ENCODE measurements at regions not wholly inside any gene's neighbourhood (a gene's known extent, or its start where the extent isn't known, plus 50 kb on each side); places are given as distances from the start of the nearest gene placed in this dataset.
"Not testable (repeated sequence)": the region's sequence is repeated elsewhere in the genome, so short reads cannot be mapped to it uniquely, and the experiment has no call there.

DNA sequence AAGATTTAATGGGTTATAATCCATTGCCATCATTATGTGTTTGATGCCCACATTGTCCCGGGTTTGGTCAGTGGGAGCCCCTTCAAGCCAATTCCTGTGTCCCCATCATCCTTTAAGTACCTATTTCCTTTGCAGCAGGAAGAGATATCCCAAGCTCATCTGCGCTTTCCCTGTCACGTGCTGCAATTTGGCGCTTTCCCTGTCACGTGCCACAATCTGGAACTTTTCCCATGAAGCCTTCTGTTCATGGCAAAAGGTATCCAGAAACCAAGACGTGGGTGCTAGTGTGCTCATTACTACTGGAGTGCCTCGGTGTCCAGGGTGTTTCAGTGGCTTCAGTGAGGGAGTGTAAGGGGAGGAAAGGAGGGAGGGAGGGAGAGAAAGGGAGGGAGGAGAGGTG, 168.5 kb downstream of the NPIPB11 start:
- WGBS, 2 donors, result 62 to 69% methylated on average over 7 of the region's 7 CpGs
- Histone ChIP-seq H3K4me1 (no peaks in the 10 kb centered on the region), H3K36me3 (replicated peaks in 1 of 2; ENCODE audit: insufficient read depth in 1 of 2, low read depth in 2 of 2) (no peaks in the 10 kb centered on the region), H3K4me3 (no peak overlapping the region), H3K9me3 (no peaks in the 10 kb centered on the region), H3K27ac (no peak overlapping the region), H3K27me3 (no peaks in the 10 kb centered on the region)
- no peak for ATAC-seq
- DNase-seq, result no peak
- TF ChIP-seq, protein P1, sequence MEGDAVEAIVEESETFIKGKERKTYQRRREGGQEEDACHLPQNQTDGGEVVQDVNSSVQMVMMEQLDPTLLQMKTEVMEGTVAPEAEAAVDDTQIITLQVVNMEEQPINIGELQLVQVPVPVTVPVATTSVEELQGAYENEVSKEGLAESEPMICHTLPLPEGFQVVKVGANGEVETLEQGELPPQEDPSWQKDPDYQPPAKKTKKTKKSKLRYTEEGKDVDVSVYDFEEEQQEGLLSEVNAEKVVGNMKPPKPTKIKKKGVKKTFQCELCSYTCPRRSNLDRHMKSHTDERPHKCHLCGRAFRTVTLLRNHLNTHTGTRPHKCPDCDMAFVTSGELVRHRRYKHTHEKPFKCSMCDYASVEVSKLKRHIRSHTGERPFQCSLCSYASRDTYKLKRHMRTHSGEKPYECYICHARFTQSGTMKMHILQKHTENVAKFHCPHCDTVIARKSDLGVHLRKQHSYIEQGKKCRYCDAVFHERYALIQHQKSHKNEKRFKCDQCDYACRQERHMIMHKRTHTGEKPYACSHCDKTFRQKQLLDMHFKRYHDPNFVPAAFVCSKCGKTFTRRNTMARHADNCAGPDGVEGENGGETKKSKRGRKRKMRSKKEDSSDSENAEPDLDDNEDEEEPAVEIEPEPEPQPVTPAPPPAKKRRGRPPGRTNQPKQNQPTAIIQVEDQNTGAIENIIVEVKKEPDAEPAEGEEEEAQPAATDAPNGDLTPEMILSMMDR (IDR thresholded peaks at IDR 0.05), result no peak
- no peak for TF ChIP-seq POLR2A (IDR thresholded peaks at IDR 0.05)
- intact Hi-C loops (cut with DNase I), result loop anchor here (10.0 kb wide), 1 partner anchor 77 kb away; no protein-coding TSS in a partner anchor

GRCh38 chr16:29237495-29237894, 169.0 kb downstream of the NPIPB11 start:
- intact Hi-C loops (cut with DNase I), result loop anchor here (10.0 kb wide), 1 partner anchor 77 kb away; no protein-coding TSS in a partner anchor
- not testable (repeated sequence) for H3K27ac ChIP-seq; H3K4me1 ChIP-seq; ATAC-seq; H3K36me3 ChIP-seq (replicated peaks in 1 of 2; ENCODE audit: insufficient read depth in 1 of 2, low read depth in 2 of 2); DNase-seq; H3K27me3 ChIP-seq; H3K4me3 ChIP-seq; H3K9me3 ChIP-seq
- 87 to 88% methylated on average over 15 of the region's 15 CpGs for WGBS, 2 donors

DNA sequence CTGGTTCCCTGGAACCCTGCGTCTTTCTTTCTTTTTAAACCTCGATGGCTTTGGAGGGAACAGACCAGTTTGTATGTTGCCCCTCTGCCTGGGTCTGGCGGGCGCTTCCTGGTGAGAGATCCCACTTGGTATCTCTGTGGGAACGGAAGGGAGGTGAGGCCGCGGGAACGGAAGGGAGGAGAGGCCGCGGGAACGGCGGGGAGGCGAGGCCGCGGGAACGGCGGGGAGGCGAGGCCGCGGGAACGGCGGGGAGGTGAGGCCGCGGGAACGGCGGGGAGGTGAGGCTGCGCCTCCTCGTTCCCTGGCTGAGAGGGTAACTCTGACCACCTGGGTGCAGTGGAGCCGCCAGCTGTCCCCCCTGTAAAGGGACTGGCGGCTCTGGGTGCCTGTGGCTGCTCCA, 169.5 kb downstream of the NPIPB11 start:
- DNase-seq, result not testable (repeated sequence)

DNA sequence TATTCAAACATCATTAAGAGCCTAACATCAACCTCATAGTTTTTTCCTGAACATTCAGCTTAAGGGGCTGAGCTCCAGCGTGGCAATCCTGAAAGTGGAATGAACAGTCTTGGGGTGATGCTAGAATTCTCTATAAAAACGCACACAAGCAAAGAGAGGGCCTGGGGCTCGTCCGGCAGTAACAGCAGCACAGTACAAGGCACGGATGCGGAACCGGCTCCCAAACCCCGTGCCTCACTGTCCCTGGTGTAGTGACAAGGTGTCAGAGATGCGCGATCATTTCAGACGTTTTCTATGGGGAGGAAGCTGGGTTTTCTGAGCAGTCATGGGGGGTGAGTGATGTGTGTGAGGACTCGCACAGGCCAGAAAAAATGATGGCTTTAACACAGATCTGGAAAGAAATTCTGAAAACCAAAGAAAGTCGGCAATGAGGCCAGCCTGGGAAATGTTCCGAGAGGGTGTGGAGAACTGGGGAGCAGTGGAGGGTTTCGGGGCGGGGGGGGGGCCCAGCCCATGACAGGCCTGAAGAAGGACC, 170.6 kb downstream of the NPIPB11 start:
- H3K9me3 ChIP-seq; DNase-seq; H3K36me3 ChIP-seq (replicated peaks in 1 of 2; ENCODE audit: insufficient read depth in 1 of 2, low read depth in 2 of 2); ATAC-seq; H3K4me3 ChIP-seq; H3K4me1 ChIP-seq; H3K27ac ChIP-seq; H3K27me3 ChIP-seq: not testable (repeated sequence)
- intact Hi-C loops (cut with DNase I), result loop anchor here (10.0 kb wide), 1 partner anchor 79 kb away; no protein-coding TSS in a partner anchor
- 73 to 76% methylated on average over 15 to 16 of the region's 16 CpGs for WGBS, 2 donors

More for the DNA sequence above, 169.5 kb downstream of the NPIPB11 start:
- not testable (repeated sequence) for H3K4me3 ChIP-seq; H3K9me3 ChIP-seq; H3K27me3 ChIP-seq; H3K4me1 ChIP-seq; ATAC-seq; H3K27ac ChIP-seq; H3K36me3 ChIP-seq (replicated peaks in 1 of 2; ENCODE audit: insufficient read depth in 1 of 2, low read depth in 2 of 2)
- WGBS, 2 donors, result 73 to 90% methylated on average over 30 of the region's 30 CpGs
- intact Hi-C loops (cut with DNase I), result loop anchor here (10.0 kb wide), 1 partner anchor 78 kb away; no protein-coding TSS in a partner anchor

GRCh38 chr16:29234536-29235275, 171.8 kb downstream of the NPIPB11 start:
- not testable (repeated sequence) for H3K36me3 ChIP-seq (replicated peaks in 1 of 2; ENCODE audit: insufficient read depth in 1 of 2, low read depth in 2 of 2); H3K9me3 ChIP-seq; ATAC-seq; H3K27me3 ChIP-seq; H3K4me3 ChIP-seq; DNase-seq; H3K27ac ChIP-seq; H3K4me1 ChIP-seq
- 75 to 80% methylated on average over 19 of the region's 21 CpGs for WGBS, 2 donors
- intact Hi-C loops (cut with DNase I), result loop anchor here (10.0 kb wide), 1 partner anchor 80 kb away; no protein-coding TSS in a partner anchor

DNA sequence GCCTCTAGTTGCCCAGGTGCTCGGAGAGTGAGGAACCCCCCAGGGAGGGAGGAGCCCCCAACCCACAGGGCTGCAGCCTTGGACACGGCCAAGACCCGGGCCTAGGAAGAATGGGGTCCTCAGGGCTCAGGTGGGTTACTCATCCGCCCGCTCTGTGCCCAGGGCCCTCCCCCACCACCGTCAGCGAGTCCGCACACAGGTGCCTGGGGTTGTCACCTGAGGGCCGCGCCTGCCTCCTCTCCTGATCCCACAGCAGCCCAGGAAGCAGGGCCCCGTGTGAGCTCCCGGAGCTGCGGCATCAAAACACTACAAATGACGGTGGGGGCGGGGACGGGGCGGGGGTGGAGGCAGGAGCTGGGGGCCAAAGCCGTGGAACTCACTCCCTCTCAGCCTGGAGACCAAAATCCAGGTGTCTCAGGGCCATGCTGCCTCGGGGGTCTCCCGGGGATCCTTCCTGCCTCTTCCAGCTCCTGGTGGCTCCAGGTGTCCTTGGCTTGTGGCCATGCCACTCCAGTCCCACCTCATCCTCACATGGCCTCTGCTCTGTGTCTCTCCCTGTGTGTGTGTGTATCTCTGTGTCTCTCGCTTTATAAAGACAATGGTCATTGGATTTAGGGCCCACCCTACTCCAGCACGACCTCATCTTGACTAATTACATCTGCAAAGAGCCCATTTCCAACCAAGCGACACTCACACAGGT, 172.7 kb downstream of the NPIPB11 start:
- DNase-seq; H3K4me3 ChIP-seq; ATAC-seq; H3K27ac ChIP-seq; H3K36me3 ChIP-seq (replicated peaks in 1 of 2; ENCODE audit: insufficient read depth in 1 of 2, low read depth in 2 of 2); H3K27me3 ChIP-seq; H3K9me3 ChIP-seq; H3K4me1 ChIP-seq: not testable (repeated sequence)
- WGBS, 2 donors, result 84 to 87% methylated on average over 8 to 21 of the region's 23 CpGs
- intact Hi-C loops (cut with DNase I), result loop anchor here (10.0 kb wide), 1 partner anchor 81 kb away; no protein-coding TSS in a partner anchor

Measured in body of pancreas (tissue), 4 donors.